MM.1S (cell line): ENCODE measurements at regions not wholly inside any gene's neighbourhood (a gene's known extent, or its start where the extent isn't known, plus 50 kb on each side); places are given as distances from the start of the nearest gene placed in this dataset.

ENCODE experiments used
- DNase-seq: peaks from one replicate; pipeline ENCODE4 v3.0.0-alpha.2; 2015
- H2AFZ ChIP-seq: fragments of 300-600 bp; sonication (generic); 2 replicates; pipeline ENCODE4 v1.6.0; 2016; ENCODE audit warnings: antibody characterized with exemption, low read length
- H3F3A ChIP-seq: fragments of 300-600 bp; sonication (generic); 2 replicates; pipeline ENCODE4 v1.6.1; 2016; ENCODE audit warnings: mild to moderate bottlenecking, antibody characterized with exemption, low read length, moderate library complexity, mixed read lengths; ENCODE audit not compliant: insufficient read depth
- H3K27ac ChIP-seq: fragments of 300-600 bp; sonication (generic); 2 replicates; pipeline ENCODE4 v1.5.1; 2016; ENCODE audit warnings: mild to moderate bottlenecking, low read length
- H3K27me3 ChIP-seq: fragments of 300-600 bp; sonication (generic); replicated peaks from 2 replicates; pipeline ENCODE4 v1.6.0; 2016; ENCODE audit warnings: low read length; ENCODE audit not compliant: insufficient read depth
- H3K36me3 ChIP-seq: fragments of 300-600 bp; sonication (generic); replicated peaks from 2 replicates; pipeline ENCODE4 v1.6.1; 2016; ENCODE audit warnings: mild to moderate bottlenecking, low read length, mixed read lengths; ENCODE audit not compliant: insufficient read depth
- H3K4me1 ChIP-seq: fragments of 300-600 bp; sonication (generic); 2 replicates; pipeline ENCODE4 v1.6.1; 2016; ENCODE audit warnings: low read length, mixed read lengths
- H3K4me2 ChIP-seq: fragments of 300-600 bp; sonication (generic); 2 replicates; pipeline ENCODE4 v1.6.0; 2016; ENCODE audit warnings: low read depth, low read length
- H3K4me3 ChIP-seq: fragments of 300-600 bp; sonication (generic); 2 replicates; pipeline ENCODE4 v1.5.1; 2016; ENCODE audit warnings: low read length, mixed read lengths
- H3K79me2 ChIP-seq: fragments of 300-600 bp; sonication (generic); 2 replicates; pipeline ENCODE4 v1.6.1; 2016; ENCODE audit warnings: mixed run types, low read length, mixed read lengths
- H3K9ac ChIP-seq: fragments of 300-600 bp; sonication (generic); 2 replicates; pipeline ENCODE4 v1.6.1; 2016; ENCODE audit warnings: low read length, mixed read lengths
- H3K9me2 ChIP-seq: fragments of 300-600 bp; sonication (generic); replicated peaks from 2 replicates; pipeline ENCODE4 v1.6.1; 2016; ENCODE audit warnings: mild to moderate bottlenecking, low read length, mixed read lengths; ENCODE audit not compliant: insufficient read depth
- H3K9me3 ChIP-seq: fragments of 300-600 bp; sonication (generic); replicated peaks from 2 replicates; pipeline ENCODE4 v1.6.1; 2016; ENCODE audit warnings: mild to moderate bottlenecking, low read length, mixed read lengths; ENCODE audit not compliant: insufficient read depth
- H4K20me1 ChIP-seq: fragments of 300-600 bp; sonication (generic); 2 replicates; pipeline ENCODE4 v1.6.1; 2016; ENCODE audit warnings: mild to moderate bottlenecking, low read length, moderate library complexity, mixed read lengths; ENCODE audit not compliant: insufficient read depth
- CTCF ChIP-seq: fragments of 300-600 bp; sonication (generic); IDR thresholded peaks from 2 replicates; pipeline ENCODE4 v1.5.1; 2016; ENCODE audit warnings: antibody characterized with exemption, low read length, mixed read lengths
- EZH2 ChIP-seq: fragments of 300-600 bp; sonication (generic); optimal IDR thresholded peaks from 2 replicates; pipeline ENCODE3; 2017; ENCODE audit warnings: low read depth, mild to moderate bottlenecking, antibody characterized with exemption, low read length, mixed read lengths
- EZH2phosphoT487 ChIP-seq: fragments of 300-600 bp; sonication (generic); IDR thresholded peaks from 2 replicates; pipeline ENCODE4 v1.6.1; 2018; ENCODE audit warnings: antibody characterized with exemption, low read length

- Histone ChIP-seq H4K20me1 (no peaks in the 10 kb centered on the region), H3F3A (no peaks in the 10 kb centered on the region), H3K36me3 (no peaks in the 10 kb centered on the region), H3K4me1 (no peaks in the 10 kb centered on the region), H3K9ac (no peak overlapping the region), H3K4me3 (no peak overlapping the region), H3K9me3 (no peaks in the 10 kb centered on the region), H2AFZ (no peak overlapping the region), H3K9me2 (no peaks in the 10 kb centered on the region), H3K27me3 (no peaks in the 10 kb centered on the region), H3K79me2 (no peaks in the 10 kb centered on the region), H3K4me2 (no peak overlapping the region), H3K27ac (no peak overlapping the region)
- TF ChIP-seq EZH2 (no peak), EZH2phosphoT487 (no peak), CTCF (no peak)
- DNase-seq = no peak
Observed at GRCh38 chr15:87563869-87564268, 692.7 kb downstream of the NTRK3 start.

GRCh38 chr15:87562203-87562602 is 694.3 kb downstream of the NTRK3 start:
- Histone ChIP-seq H3F3A (no peaks in the 10 kb centered on the region), H3K9me3 (no peaks in the 10 kb centered on the region), H3K4me1 (no peaks in the 10 kb centered on the region), H3K79me2 (no peaks in the 10 kb centered on the region), H4K20me1 (no peaks in the 10 kb centered on the region), H3K27me3 (no peaks in the 10 kb centered on the region), H3K4me2 (no peak overlapping the region), H3K9ac (no peak overlapping the region), H3K27ac (no peak overlapping the region), H3K9me2 (no peaks in the 10 kb centered on the region), H2AFZ (no peak overlapping the region), H3K4me3 (no peak overlapping the region), H3K36me3 (no peaks in the 10 kb centered on the region)
- TF ChIP-seq EZH2 (no peak), EZH2phosphoT487 (no peak), CTCF (no peak)
- no peak for DNase-seq

- Histone ChIP-seq H3K27ac (no peak overlapping the region), H3F3A (no peaks in the 10 kb centered on the region), H4K20me1 (no peaks in the 10 kb centered on the region), H3K9me3 (no peaks in the 10 kb centered on the region), H2AFZ (no peak overlapping the region), H3K79me2 (no peaks in the 10 kb centered on the region), H3K4me1 (no peaks in the 10 kb centered on the region), H3K36me3 (no peaks in the 10 kb centered on the region), H3K27me3 (no peaks in the 10 kb centered on the region), H3K9me2 (no peaks in the 10 kb centered on the region), H3K9ac (no peak overlapping the region), H3K4me2 (no peak overlapping the region), H3K4me3 (no peak overlapping the region)
- TF ChIP-seq EZH2phosphoT487 (no peak), CTCF (no peak), EZH2 (no peak)
- DNase-seq = no peak
Observed at GRCh38 chr15:87561641-87562040, 694.9 kb downstream of the NTRK3 start.
